ENCODE measurements at regions not wholly inside any gene's neighbourhood (a gene's known extent, or its start where the extent isn't known, plus 50 kb on each side); places are given as distances from the start of the nearest gene placed in this dataset.

DNA sequence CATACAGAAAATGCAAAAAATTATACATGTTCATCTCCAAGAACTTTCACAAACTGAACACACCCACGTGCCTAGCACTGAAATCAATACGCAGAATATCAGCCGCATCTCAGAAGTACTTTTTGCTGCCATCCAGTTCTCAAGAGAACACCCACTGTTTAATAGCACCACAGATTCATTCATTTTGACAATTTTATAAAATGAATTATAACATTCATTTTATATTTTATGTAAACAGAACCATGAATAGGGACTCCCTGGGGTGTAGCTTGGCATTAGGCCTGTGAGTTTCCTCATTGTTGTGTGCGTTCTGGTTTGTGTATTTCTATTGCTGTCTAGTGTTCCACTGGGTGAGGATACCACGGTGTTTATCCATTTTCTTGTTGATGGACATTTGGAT, 77.3 kb upstream of the PIP4K2A start:
- TF ChIP-seq, protein P1, sequence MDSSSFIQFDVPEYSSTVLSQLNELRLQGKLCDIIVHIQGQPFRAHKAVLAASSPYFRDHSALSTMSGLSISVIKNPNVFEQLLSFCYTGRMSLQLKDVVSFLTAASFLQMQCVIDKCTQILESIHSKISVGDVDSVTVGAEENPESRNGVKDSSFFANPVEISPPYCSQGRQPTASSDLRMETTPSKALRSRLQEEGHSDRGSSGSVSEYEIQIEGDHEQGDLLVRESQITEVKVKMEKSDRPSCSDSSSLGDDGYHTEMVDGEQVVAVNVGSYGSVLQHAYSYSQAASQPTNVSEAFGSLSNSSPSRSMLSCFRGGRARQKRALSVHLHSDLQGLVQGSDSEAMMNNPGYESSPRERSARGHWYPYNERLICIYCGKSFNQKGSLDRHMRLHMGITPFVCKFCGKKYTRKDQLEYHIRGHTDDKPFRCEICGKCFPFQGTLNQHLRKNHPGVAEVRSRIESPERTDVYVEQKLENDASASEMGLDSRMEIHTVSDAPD (CRISPR knock-in tag; IDR thresholded peaks at IDR 0.05), result no peak
- TF ChIP-seq, protein P2, sequence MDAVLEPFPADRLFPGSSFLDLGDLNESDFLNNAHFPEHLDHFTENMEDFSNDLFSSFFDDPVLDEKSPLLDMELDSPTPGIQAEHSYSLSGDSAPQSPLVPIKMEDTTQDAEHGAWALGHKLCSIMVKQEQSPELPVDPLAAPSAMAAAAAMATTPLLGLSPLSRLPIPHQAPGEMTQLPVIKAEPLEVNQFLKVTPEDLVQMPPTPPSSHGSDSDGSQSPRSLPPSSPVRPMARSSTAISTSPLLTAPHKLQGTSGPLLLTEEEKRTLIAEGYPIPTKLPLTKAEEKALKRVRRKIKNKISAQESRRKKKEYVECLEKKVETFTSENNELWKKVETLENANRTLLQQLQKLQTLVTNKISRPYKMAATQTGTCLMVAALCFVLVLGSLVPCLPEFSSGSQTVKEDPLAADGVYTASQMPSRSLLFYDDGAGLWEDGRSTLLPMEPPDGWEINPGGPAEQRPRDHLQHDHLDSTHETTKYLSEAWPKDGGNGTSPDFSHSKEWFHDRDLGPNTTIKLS (IDR thresholded peaks at IDR 0.05; ENCODE audit: borderline replicate concordance, low read depth), result no peak
